Transverse colon (tissue), 4 donors: ENCODE measurements at regions not wholly inside any gene's neighbourhood (a gene's known extent, or its start where the extent isn't known, plus 50 kb on each side); places are given as distances from the start of the nearest gene placed in this dataset.

Experiments
- DNase-seq: peaks from one replicate; pipeline ENCODE4 v3.0.0-alpha.2; 2019
- H3K27ac ChIP-seq, 4 donors: fragments of 200-600 bp; sonication (generic); 2 replicates each; pipeline ENCODE4 v1.5.1; 2016 to 2018; ENCODE audit warnings: inconsistent platforms in 4 of 4
- H3K27me3 ChIP-seq: fragments of 200-600 bp; sonication (generic); 2 replicates; pipeline ENCODE4 v1.5.1; 2017; ENCODE audit warnings: inconsistent platforms
- H3K36me3 ChIP-seq, 4 donors: fragments of 200-600 bp; sonication (generic); 2 replicates each; pipeline ENCODE4 v1.5.1; 2017 to 2019; ENCODE audit warnings: inconsistent platforms in 4 of 4
- H3K4me1 ChIP-seq, 4 donors: fragments of 200-600 bp; sonication (generic); 2 replicates each; pipeline ENCODE4 v1.5.1; 2017 to 2020; ENCODE audit warnings: inconsistent platforms in 4 of 4
- H3K4me3 ChIP-seq, 4 donors: fragments of 200-600 bp; sonication (generic); 1 replicate in 1 of 4; 2 replicates in 3 of 4; pipeline versions ENCODE4 v1.5.1 to v1.6.1; 2017 to 2019; ENCODE audit warnings: inconsistent platforms in 4 of 4
- H3K9me3 ChIP-seq, 2 donors: fragments of 200-600 bp; sonication (generic); 2 replicates each; pipeline ENCODE4 v1.5.1; 2017 to 2019; ENCODE audit warnings: inconsistent platforms in 2 of 2
- EP300 ChIP-seq: sonication (generic); formaldehyde crosslinking; IDR thresholded peaks from one replicate; pipeline ENCODE4 v1.6.1; 2017; ENCODE audit warnings: antibody characterized with exemption, low read depth
- POLR2A ChIP-seq: fragments of 450-650 bp; IDR thresholded peaks from one replicate; pipeline ENCODE4 v1.6.1; 2016; ENCODE audit warnings: antibody characterized with exemption, mild to moderate bottlenecking, moderate library complexity
- POLR2AphosphoS5 ChIP-seq, 3 donors: sonication (generic); formaldehyde crosslinking; IDR thresholded peaks; one replicate each; pipeline ENCODE4 v1.6.1; 2016; ENCODE audit warnings: antibody characterized with exemption in 3 of 3
- WGBS, 2 donors: methylation state at CpG; one replicate each; pipeline ENCODE4 v1.1.5; 2018; ENCODE audit warnings: low coverage in 1 of 2; 5-methylcytosine and 5-hydroxymethylcytosine counted together
- in situ Hi-C, 4 donors: fragments of 200-750 bp; cut with MboI; loops; one replicate each; pipeline versions ENCODE4 v1.15.0 to v1.15.1; 2017; ENCODE audit warnings: low sequenced_read_pairs in 3 of 4, low pct_ligation_motif_present in 1 of 4, low pct_unique_long_range_greater_than_20kb in 1 of 4
- intact Hi-C: fragments of 100-400 bp; cut with DNase I; formaldehyde crosslinking; loops from one replicate; pipeline ENCODE4 v1.15.1; 2023; ENCODE audit warnings: low total_unique reads
- TF ChIP-seq, protein P1 (sequence below), 5 experiments: fragments of 200-600 bp in 3 of 5; fragments of 450-650 bp in 2 of 5; sonication (generic) in 3 of 5; IDR thresholded peaks; 1 replicate in 2 of 5; 2 replicates in 3 of 5; pipeline ENCODE4 v1.5.1; 2016 to 2017; ENCODE audit warnings: antibody characterized with exemption in 5 of 5, inconsistent platforms in 3 of 5, mild to moderate bottlenecking in 2 of 5, moderate library complexity in 1 of 5

GRCh38 chr14:101336183-101336582 lies 225.1 kb upstream of the DIO3 start:
- peaks cover 0 to 26% (median 7%) of the 10 kb centered on the region in 4 donors for H3K4me1 ChIP-seq
- TF ChIP-seq POLR2AphosphoS5 (IDR thresholded peaks at IDR 0.05) (no peak), EP300 (no peak), POLR2A (no peak)
- TF ChIP-seq, protein P1, sequence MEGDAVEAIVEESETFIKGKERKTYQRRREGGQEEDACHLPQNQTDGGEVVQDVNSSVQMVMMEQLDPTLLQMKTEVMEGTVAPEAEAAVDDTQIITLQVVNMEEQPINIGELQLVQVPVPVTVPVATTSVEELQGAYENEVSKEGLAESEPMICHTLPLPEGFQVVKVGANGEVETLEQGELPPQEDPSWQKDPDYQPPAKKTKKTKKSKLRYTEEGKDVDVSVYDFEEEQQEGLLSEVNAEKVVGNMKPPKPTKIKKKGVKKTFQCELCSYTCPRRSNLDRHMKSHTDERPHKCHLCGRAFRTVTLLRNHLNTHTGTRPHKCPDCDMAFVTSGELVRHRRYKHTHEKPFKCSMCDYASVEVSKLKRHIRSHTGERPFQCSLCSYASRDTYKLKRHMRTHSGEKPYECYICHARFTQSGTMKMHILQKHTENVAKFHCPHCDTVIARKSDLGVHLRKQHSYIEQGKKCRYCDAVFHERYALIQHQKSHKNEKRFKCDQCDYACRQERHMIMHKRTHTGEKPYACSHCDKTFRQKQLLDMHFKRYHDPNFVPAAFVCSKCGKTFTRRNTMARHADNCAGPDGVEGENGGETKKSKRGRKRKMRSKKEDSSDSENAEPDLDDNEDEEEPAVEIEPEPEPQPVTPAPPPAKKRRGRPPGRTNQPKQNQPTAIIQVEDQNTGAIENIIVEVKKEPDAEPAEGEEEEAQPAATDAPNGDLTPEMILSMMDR (IDR thresholded peaks at IDR 0.05) = no peak
- no peak overlapping the region for H3K27ac ChIP-seq
- H3K4me3 ChIP-seq = no peak overlapping the region
- no peaks in the 10 kb centered on the region for H3K9me3 ChIP-seq
- intact Hi-C loops = no loop called here
- no peaks in the 10 kb centered on the region for H3K36me3 ChIP-seq
- no peaks in the 10 kb centered on the region for H3K27me3 ChIP-seq
- DNase-seq = no peak
- in situ Hi-C loops = no loop called here

DNA sequence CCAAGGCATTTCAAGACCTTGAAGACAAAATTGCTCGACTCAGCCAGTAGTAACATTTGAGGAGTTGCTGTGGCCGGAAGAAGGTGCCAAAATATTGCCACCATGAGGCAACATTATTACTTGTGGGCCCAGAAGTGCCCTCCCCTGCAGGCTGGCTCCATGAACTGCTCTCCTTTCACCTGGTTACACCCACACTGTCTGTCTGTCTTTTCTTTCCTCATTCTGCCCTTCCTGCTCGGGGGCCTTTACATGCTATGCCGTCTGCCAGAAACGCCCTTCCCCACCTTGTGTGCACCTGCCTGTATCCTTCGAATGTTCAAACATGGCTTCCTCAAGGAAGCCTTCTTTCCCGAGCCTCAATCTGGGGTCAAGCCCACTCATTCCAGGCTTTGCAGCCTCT lies 224.2 kb upstream of the DIO3 start:
- no peaks in the 10 kb centered on the region for H3K9me3 ChIP-seq
- no peak overlapping the region for H3K4me3 ChIP-seq
- TF ChIP-seq, protein P1 (IDR thresholded peaks at IDR 0.05) = peak in 1 of 5 experiments; percentile 25
- no peak for TF ChIP-seq POLR2A
- H3K36me3 ChIP-seq = no peaks in the 10 kb centered on the region
- H3K4me1 ChIP-seq = peaks cover 0 to 26% (median 7%) of the 10 kb centered on the region in 4 donors
- in situ Hi-C loops (no loop called here), intact Hi-C loops (no loop called here)
- H3K27ac ChIP-seq = no peak overlapping the region
- DNase-seq = no peak
- 63 to 89% methylated on average over 3 to 7 of the region's 7 CpGs for WGBS, 2 donors
- no peaks in the 10 kb centered on the region for H3K27me3 ChIP-seq

DNA sequence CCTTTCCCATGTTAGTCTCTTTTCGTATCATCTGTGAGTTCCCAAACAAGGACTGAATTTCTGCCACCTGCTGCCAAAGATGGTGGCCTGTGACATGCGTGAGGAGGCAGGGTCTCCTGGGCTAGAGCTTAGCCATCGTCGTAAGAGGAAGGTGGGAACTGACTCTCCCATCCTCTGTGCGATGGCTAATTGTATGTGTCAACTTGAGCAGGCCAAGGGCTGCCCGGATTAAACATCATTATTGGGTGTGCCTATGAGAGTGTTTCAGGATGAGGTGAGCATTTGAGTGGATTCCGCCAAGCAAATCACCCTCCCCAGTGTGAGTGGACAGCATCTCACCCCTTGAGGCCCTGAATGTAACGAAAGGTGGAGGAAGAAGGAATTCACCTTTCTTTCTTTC lies 220.7 kb upstream of the DIO3 start:
- intact Hi-C loops = no loop called here
- DNase-seq = no peak

DNA sequence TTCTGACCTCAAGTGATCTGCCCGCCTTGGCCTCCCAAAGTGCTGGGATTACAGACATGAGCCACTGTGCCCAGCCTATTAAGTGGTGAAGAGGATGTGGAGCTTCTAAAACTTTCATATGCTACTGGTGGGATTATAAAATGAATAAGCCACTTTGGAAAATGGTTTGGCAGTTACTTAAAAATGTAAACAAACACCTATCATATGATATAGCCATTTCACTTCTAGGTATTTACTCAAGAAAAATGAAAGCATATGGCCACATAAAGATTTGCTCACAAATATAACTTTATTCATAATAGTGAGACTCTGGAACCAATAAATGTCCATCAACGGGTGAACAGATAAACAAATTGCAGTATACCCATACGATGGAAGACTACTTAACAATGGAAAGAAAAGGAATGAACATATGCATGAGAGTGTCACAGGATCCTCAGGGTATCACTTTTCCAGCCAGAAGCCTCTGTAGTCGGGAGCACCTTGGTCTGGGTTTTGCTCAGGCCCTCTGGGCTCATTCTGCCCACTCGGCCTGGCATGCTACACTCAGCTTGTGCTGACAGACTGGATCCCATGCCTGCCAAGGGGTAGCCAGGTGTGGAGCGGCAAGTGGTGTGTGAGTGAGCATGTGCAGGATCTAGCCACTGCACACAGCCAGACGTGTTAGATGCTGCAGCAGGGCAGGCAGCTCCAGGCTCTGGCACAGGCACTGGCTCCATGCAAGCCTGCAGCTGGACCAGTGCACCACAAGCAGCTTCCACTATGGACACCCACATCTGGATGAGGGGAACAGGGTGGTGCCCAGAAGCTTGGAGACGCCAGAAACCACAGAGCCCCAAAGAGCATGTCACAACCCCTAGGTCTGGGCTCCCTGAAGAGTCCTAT lies 213.2 kb upstream of the DIO3 start:
- in situ Hi-C loops (no loop called here), intact Hi-C loops (no loop called here)
- no peaks in the 10 kb centered on the region for H3K27me3 ChIP-seq
- no peaks in the 10 kb centered on the region for H3K9me3 ChIP-seq
- H3K36me3 ChIP-seq = no peaks in the 10 kb centered on the region
- no peak overlapping the region for H3K27ac ChIP-seq
- peaks cover 0 to 5% (median 2%) of the 10 kb centered on the region in 4 donors for H3K4me1 ChIP-seq
- DNase-seq = no peak
- TF ChIP-seq POLR2AphosphoS5 (IDR thresholded peaks at IDR 0.05) (no peak), POLR2A (no peak), EP300 (no peak)
- TF ChIP-seq, protein P1 (IDR thresholded peaks at IDR 0.05) = no peak
- 45 to 84% methylated on average over 2 to 8 of the region's 8 CpGs for WGBS, 2 donors
- no peak overlapping the region for H3K4me3 ChIP-seq

More for the DNA sequence above, 220.7 kb upstream of the DIO3 start:
- Histone ChIP-seq H3K9me3 (no peaks in the 10 kb centered on the region), H3K27me3 (no peaks in the 10 kb centered on the region), H3K27ac (no peak overlapping the region), H3K4me3 (no peak overlapping the region), H3K36me3 (no peaks in the 10 kb centered on the region), H3K4me1 (peaks cover 0 to 17% (median 7%) of the 10 kb centered on the region in 4 donors)
- 89% methylated on average over 8 of the region's 8 CpGs; no CpG with 5 or more reads in 1 of the 2 donors for WGBS, 2 donors
- in situ Hi-C loops = no loop called here
- TF ChIP-seq, protein P1 (IDR thresholded peaks at IDR 0.05) = no peak
- TF ChIP-seq POLR2A = no peak
- no peak for TF ChIP-seq EP300
- no peak for TF ChIP-seq POLR2AphosphoS5 (IDR thresholded peaks at IDR 0.05)
